ENCODE measurements at regions not wholly inside any gene's neighbourhood (a gene's known extent, or its start where the extent isn't known, plus 50 kb on each side); places are given as distances from the start of the nearest gene placed in this dataset.

DNA sequence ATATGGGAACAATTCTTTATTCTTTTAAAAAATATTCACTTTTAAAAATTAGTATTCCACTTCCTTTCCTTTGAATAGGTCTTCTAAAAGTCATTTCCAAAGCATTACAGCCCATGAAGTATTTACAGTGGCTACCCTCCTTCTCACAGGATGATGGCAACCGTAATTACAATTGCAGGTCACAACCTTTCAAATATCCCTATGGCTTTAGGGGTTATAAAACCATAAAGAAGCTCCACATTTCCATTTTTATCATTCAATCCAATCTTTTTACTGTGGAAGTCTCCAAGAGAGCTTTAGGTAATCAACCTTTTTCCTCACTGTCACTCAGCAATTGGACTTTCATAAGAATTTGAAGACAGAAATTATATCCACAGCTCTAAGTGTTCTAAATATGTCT lies 488.9 kb upstream of the CA10 start:
- TF ChIP-seq CEBPB (IDR thresholded peaks at IDR 0.05; ENCODE audit: low read depth, low read length), result no peak
- TF ChIP-seq, protein P1, sequence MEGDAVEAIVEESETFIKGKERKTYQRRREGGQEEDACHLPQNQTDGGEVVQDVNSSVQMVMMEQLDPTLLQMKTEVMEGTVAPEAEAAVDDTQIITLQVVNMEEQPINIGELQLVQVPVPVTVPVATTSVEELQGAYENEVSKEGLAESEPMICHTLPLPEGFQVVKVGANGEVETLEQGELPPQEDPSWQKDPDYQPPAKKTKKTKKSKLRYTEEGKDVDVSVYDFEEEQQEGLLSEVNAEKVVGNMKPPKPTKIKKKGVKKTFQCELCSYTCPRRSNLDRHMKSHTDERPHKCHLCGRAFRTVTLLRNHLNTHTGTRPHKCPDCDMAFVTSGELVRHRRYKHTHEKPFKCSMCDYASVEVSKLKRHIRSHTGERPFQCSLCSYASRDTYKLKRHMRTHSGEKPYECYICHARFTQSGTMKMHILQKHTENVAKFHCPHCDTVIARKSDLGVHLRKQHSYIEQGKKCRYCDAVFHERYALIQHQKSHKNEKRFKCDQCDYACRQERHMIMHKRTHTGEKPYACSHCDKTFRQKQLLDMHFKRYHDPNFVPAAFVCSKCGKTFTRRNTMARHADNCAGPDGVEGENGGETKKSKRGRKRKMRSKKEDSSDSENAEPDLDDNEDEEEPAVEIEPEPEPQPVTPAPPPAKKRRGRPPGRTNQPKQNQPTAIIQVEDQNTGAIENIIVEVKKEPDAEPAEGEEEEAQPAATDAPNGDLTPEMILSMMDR (conservative IDR thresholded peaks at IDR 0.05; ENCODE audit: low read depth, low read length), result no peak
- no peak for TF ChIP-seq POLR2A (IDR thresholded peaks at IDR 0.05; ENCODE audit: low read depth, low read length)
- TF ChIP-seq, protein P2, sequence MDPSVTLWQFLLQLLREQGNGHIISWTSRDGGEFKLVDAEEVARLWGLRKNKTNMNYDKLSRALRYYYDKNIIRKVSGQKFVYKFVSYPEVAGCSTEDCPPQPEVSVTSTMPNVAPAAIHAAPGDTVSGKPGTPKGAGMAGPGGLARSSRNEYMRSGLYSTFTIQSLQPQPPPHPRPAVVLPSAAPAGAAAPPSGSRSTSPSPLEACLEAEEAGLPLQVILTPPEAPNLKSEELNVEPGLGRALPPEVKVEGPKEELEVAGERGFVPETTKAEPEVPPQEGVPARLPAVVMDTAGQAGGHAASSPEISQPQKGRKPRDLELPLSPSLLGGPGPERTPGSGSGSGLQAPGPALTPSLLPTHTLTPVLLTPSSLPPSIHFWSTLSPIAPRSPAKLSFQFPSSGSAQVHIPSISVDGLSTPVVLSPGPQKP (IDR thresholded peaks at IDR 0.05; ENCODE audit: borderline replicate concordance, low read depth, low read length), result no peak

All from IMR-90 (cell line).